Embryonic facial prominence (tissue), 1 donor: ENCODE measurements at regions not wholly inside any gene's neighbourhood (a gene's known extent, or its start where the extent isn't known, plus 50 kb on each side); places are given as distances from the start of the nearest gene placed in this dataset.
"Not testable (repeated sequence)": the region's sequence is repeated elsewhere in the genome, so short reads cannot be mapped to it uniquely, and the experiment has no call there.

Experiments used
- DNase-seq: peaks from one replicate; pipeline ENCODE4 v3.0.0-alpha.2; 2016; ENCODE audit errors: extremely low spot score

GRCh38 chr17:20842012-20842411 lies 200.8 kb downstream of the USP22 start:
- DNase-seq: not testable (repeated sequence)

- not testable (repeated sequence) for DNase-seq
Observed at GRCh38 chr17:20843261-20843660, 199.6 kb downstream of the USP22 start.

DNA sequence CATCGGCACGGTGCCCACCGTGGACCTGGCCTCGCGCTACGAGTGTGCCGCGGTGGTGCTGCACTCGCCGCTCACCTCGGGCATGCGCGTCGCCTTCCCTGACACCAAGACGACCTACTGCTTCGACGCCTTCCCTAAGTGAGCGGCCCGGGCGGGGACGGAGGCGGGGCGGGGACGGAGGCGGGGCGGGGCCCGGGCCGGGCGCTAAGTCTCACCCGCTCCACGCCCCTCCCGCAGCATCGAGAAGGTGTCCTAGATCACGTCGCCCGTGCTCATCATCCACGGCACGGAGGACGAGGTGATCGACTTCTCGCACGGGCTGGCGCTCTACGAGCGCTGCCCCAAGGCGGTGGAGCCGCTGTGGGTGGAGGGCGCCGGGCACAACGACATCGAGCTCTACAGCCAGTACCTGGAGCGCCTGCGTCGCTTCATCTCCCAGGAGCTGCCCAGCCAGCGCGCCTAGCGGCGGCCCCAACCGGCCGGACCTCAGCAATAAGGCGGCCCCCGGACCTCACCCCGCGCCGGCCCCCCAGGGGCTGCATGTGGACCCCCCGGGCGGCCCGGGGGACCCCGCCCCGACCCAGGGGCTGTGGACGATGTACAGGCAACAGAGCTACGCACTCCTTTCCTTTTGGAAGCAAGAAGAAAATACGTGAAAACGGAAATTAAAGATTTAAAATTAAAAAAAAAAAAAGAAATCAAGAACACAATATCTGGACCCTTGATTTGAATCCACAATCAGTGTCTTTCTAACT lies 198.8 kb downstream of the USP22 start:
- not testable (repeated sequence) for DNase-seq

- not testable (repeated sequence) for DNase-seq
Observed at GRCh38 chr17:20848869-20849443, 193.9 kb downstream of the USP22 start.

DNA sequence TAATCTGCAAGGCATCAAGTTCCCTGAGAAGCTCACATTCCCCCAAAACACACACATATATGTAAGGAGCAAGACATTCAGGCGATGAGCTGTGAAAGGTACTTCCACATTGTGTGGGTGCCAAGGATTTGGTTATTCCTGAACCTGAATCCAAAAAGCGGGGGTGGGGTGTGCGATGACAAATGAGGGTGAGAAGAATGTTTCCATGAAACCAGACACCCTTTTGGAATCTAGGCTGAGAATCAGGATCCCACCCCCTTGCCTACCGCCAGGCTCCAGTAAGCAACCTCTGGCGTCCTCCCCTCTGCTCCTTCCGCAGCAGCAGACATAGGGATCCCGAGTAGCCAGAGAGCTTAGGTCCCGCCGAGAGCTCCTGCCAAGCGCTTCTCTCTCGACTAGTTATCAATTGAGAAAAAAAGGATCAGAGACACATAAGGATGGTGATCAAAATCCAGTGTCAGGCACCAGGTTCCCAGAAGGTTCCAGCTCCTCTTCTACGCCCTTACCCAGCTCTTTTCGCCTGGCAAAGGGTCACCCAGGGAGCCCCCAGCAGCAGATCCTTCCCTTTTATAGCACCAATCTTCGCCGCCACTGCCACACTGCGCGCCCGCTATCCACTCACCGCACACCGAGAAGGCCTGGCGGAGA lies 191.1 kb downstream of the USP22 start:
- DNase-seq: not testable (repeated sequence)

- no peak for DNase-seq
Observed at GRCh38 chr17:20852239-20852989, 190.4 kb downstream of the USP22 start.

DNA sequence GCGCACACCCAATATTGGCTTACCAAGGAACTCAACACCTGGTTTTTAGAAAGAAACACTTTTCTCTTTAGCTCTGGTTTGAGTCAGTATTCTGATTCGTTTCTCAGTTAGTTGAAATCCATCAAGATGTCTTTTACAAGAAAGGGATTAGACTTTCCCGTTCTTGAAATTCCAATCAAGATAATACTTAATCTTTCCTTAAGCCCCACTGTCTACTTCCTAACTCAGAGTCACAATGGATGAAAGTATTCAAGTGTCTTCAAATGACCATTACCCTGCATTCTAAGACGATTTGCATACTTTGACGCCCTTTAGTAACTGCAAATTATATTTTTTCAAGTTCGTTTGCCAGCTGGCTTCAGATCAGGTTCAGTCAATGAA lies 189.8 kb downstream of the USP22 start:
- DNase-seq: no peak

DNA sequence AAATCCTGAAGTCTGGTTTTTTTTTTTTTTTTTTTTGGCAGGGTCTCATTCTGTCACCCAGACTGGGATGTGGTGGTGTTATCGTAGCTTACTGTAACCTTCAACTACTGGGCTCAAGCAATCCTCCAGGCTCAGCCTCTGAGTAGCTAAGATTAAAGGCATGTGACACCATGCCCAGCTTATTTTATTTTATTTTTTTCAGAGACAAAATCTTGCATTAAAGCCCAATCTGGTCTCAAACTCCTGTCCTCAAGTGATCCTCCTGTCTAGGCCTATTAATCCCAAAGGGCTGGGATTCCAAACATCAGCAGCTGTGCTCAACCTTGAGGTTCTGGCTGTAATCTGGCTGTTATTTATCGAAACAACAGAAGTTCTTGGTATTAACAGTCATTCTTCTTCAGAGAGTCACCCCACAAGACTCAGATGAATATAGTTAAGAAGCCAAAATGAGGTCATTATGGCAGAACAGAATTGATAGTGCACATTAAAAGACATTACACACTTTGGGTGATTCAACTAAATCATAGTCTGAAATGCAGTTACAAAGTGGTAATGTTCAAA lies 186.8 kb downstream of the USP22 start:
- not testable (repeated sequence) for DNase-seq

DNA sequence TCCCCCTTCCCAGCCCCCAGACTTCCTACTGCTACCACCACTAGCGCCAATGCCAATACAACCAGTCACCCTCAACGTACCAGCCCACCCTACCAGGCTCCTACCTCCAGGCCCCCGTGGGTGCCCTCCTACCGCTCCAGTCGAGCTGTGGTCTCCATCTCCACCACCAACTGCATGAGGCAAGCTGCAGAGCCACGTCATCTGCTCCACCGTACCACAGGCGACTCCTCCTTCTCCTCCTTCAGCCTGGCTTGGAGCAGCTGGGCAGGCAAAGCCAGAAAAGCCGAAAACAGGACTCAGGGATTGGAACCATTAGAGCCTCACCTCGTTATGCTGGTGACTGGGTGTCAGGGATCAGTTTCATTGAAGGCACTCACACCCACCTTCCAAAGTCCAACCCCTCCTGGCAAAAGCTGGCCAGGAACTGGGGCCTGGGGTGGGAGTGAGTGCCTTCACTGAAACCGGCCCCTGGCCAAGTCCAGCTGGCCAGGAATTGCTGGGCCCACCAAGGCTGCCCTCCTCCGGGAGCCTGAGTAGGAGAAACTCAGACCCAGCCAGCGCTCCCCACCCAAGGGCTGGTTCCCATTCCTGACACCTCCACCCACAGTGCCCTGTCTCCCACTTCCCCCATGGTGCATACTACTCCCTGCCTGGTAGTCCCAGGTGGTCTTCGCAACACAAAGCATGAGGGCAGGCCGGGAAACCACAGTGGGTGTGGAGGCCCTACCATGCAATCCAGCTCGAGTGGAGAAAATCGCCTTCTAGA lies 176.2 kb downstream of the USP22 start:
- not testable (repeated sequence) for DNase-seq

GRCh38 chr17:20867436-20867937 lies 175.3 kb downstream of the USP22 start:
- not testable (repeated sequence) for DNase-seq

DNA sequence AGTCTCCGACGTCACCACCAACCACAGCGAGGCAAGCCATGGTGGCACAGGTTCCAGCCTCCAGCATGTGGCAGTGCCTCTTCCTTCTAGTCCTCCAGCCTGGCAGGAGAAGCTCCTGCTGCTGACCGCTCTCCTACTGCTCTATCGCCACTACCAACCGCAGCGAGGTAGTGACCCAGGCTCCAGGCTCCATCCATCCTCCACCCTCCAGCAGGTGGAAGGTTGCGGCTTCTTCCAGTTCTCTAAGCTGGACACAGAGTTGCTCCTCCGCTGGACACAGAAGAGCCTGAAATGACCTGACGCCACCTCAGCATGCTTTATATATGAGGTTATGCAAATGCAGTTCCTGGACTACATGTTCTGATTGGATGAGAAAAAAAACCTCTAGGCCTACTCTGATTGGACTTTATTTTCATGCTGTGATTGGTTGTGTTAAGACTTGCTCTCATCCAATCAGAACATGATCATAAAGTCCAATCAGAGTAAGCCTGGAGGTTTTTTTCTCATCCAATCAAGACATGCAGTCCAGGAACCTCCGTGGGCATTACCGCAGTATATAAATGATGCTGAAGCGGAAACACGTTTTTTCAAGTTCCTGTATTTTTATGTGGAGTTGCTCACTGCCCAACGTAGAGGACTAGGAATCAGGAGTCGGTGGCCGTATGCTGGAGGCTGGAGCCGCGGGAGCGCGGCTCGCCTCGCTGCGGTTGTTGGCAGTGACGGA lies 174.7 kb downstream of the USP22 start:
- DNase-seq: not testable (repeated sequence)

DNA sequence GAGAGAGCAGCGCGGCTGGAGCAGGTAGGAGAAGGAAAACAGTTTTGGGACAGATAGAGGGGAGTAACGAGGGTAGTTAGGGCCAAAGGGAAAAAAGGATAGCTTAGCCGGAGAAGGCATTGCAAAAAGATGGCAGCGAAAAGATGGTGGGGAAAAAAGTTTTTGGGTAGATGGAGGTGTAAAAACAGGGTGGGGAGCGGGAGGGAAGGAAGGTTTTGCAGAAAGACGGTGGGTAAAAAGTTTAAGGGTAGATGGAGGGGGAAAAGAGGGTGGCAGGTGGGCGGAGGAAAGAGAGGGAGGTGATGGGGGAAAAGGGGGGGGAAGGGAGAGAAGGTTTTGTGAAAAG lies 174.2 kb downstream of the USP22 start:
- DNase-seq: not testable (repeated sequence)

GRCh38 chr17:20873173-20873572 lies 169.6 kb downstream of the USP22 start:
- not testable (repeated sequence) for DNase-seq

- not testable (repeated sequence) for DNase-seq
Observed at GRCh38 chr17:20873688-20874328, 169.0 kb downstream of the USP22 start.

DNA sequence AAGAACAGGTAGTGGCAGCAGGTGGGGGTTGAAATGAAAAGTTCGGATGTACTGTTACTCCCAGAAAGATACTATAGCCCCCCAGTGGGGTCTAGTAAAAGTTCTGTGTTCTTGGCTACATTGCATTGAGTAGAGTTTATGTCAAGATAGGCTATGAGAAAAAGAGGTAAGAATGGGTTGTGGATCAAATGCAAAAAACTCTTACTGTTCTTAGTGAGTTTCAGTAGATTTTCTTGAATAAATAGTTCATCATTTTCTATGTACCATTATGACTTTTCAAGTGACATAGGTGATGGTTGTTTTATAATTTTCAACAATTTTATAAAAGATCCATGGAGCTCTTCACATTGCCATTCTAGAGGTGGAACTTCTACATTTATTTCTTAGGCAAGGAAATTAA lies 165.4 kb downstream of the USP22 start:
- not testable (repeated sequence) for DNase-seq

DNA sequence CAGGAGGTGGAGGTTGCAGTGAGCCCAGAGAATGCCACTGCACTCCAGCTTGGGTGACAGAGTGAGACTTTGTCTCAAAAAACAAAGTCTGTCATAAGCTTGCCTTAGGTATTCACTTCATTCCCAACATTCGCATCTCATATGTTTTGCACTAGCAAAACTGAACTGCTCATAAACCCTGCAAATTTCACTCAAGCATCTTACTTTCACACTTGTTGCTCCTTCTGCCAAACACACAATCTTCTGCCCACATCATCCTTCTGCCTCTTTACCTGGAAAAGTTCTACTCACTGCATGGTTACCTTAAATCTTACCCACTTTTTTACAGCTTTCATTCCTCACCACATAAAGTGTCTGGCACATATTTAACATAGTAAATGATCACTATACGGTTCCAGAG lies 152.5 kb downstream of the USP22 start:
- no peak for DNase-seq

GRCh38 chr17:20895426-20895825 lies 147.4 kb downstream of the USP22 start:
- DNase-seq: not testable (repeated sequence)

- DNase-seq: no peak
Observed at GRCh38 chr17:20896153-20896649, 146.6 kb downstream of the USP22 start.

DNA sequence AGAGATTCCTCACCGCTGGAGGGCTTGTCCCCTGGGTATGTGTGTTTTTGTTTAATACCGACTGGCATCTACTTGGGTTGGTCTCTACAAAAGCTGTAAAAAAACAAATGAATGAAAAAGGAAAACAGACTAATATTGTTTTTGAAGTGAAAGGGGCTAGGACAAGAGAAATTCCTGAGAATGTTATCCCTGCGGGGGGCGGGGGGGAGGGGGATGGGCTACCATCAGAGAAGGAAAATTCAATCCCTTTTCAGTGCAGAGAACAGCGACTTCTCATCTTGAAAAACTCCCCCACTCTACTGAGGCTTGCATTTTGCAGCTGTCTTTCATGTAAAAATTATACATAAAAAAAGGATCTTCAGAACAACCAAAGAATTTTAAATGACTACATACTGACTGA lies 144.1 kb downstream of the USP22 start:
- not testable (repeated sequence) for DNase-seq

DNA sequence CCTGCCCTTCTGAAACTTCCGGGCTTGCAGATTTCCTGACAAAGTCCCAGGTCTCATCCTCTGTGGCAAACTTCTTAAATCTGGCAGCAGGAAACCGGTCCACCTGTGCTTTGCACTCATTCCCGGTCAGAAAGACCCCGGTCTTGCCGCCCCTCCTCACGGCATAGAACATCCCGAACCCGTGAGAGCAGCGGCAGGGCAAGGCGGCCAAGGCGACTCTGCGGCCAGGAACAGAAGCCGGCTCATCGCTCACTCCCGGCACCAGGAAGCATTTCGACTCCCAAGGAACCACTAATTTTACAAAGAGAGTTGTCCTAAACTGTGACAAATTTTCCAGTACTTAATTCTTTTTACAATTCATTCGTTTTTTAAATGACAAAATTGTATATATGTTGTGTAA lies 140.3 kb downstream of the USP22 start:
- DNase-seq: not testable (repeated sequence)
